Spinal cord (tissue), 9 donors: ENCODE measurements at regions not wholly inside any gene's neighbourhood (a gene's known extent, or its start where the extent isn't known, plus 50 kb on each side); places are given as distances from the start of the nearest gene placed in this dataset.
"Not testable (repeated sequence)": the region's sequence is repeated elsewhere in the genome, so short reads cannot be mapped to it uniquely, and the experiment has no call there.

Experiments used
- DNase-seq, 6 donors: peaks; one replicate each; pipeline versions ENCODE4 v3.0.0 to v3.0.0-alpha.2; 2013 to 2015; ENCODE audit warnings: low spot score in 6 of 6, low read depth in 4 of 6
- H3K27ac ChIP-seq: one replicate; pipeline ENCODE4 v1.5.1; 2013; ENCODE audit warnings: low read depth, low read length, control low read depth
- H3K27me3 ChIP-seq: one replicate; pipeline ENCODE4 v1.6.1; 2013; ENCODE audit warnings: low read length; ENCODE audit not compliant: control insufficient read depth, insufficient read depth
- H3K36me3 ChIP-seq: one replicate; pipeline ENCODE4 v1.6.1; 2013; ENCODE audit warnings: low read length; ENCODE audit not compliant: control insufficient read depth, insufficient read depth
- H3K4me1 ChIP-seq: one replicate; pipeline ENCODE4 v1.6.1; 2013; ENCODE audit warnings: low read length; ENCODE audit not compliant: control insufficient read depth, insufficient read depth
- H3K4me3 ChIP-seq: one replicate; pipeline ENCODE4 v1.5.1; 2013; ENCODE audit warnings: low read depth, low read length, control low read depth
- H3K9me3 ChIP-seq: one replicate; pipeline ENCODE4 v1.6.1; 2013; ENCODE audit warnings: low read length; ENCODE audit not compliant: control insufficient read depth, insufficient read depth
- WGBS: methylation state at CpG from one replicate; pipeline ENCODE4 v1.1.5; 2013; ENCODE audit warnings: missing lambda C conversion rate; ENCODE audit not compliant: insufficient coverage; 5-methylcytosine and 5-hydroxymethylcytosine counted together
- donor health status: healthy.

DNA sequence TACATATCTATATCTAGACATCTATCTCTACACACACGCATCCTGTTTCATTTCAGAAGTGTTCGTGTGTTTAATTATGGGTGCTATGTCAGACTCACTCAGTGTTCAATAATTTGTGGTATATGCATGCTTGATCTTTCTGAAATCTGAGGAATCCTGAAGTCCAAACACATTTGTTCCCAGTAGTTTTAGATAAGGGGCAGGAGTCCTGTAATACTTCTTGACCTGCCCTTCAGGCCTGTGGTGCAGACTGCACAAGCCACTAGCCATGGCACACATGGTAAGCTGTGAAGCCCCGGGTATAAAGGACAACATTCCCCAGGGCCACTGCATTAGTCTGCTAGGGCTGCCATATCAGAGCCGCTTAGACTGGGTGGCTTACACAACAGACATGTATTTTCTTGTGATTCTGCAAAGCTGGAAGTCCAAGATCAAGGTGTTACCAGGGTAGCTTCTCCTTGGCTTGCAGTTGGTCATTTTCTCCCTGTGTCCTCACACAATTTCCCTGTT is 267.2 kb downstream of the RHOU start:
- WGBS, result 92% methylated on average over 2 of the region's 4 CpGs
- no peak overlapping the region for H3K27ac ChIP-seq
- H3K4me3 ChIP-seq, result no peak overlapping the region
- DNase-seq, result no peak
- peaks cover 10% of the 10 kb centered on the region for H3K4me1 ChIP-seq
- H3K36me3 ChIP-seq, result no peaks in the 10 kb centered on the region
- H3K27me3 ChIP-seq, result no peaks in the 10 kb centered on the region
- H3K9me3 ChIP-seq, result no peaks in the 10 kb centered on the region

DNA sequence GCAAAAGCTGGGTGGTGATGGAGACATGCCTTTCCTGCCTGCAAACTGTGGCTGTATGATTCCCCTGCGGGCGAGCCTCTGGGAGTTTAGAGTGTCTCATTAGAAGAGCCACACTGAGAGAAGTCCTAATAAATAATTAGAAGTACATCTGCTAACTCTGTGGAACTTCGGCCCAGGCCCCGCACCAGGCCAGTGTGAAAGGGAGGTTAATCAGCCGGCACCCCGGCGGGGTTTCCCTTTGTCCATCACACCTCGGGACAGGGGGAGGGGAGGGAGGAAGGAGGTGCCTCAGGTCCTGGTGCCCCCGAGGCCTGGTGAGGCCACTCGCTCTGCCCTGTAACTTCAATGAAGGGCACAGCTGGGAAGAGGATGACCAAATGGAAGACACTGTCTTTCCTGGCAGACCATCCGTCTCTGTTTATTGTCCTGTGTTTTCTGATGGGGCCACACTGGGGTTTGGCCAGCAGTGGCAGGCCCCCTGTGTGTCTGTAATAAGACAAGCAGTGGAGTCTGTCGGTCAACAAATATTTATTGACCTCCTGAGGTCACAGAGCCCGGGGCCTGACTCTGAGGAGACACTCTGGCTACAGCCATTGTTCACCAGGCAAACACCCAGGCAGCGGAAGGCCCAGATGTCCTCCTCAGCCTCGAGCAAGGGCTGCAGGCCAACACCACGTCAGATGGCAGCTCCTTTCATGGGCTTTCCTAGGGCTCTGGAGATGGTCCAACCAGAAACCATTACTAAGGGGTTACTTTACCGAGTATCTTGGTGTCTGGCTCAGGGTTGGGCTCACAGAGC is 267.5 kb upstream of the RAB4A start:
- H3K4me3 ChIP-seq, result no peak overlapping the region
- peak in 4 of 6 donors; percentile 33 to 92 (median 62) for DNase-seq
- no peak overlapping the region for H3K27ac ChIP-seq
- H3K27me3 ChIP-seq, result no peaks in the 10 kb centered on the region
- H3K36me3 ChIP-seq, result no peaks in the 10 kb centered on the region
- H3K4me1 ChIP-seq, result peaks cover 10% of the 10 kb centered on the region
- 38% methylated on average over 15 of the region's 17 CpGs for WGBS
- no peaks in the 10 kb centered on the region for H3K9me3 ChIP-seq

GRCh38 chr1:229004066-229004833 is 266.7 kb upstream of the RAB4A start:
- WGBS, result 95% methylated on average over 13 of the region's 14 CpGs
- H3K36me3 ChIP-seq, result no peaks in the 10 kb centered on the region
- no peak for DNase-seq
- H3K9me3 ChIP-seq, result no peaks in the 10 kb centered on the region
- H3K27me3 ChIP-seq, result no peaks in the 10 kb centered on the region
- H3K4me3 ChIP-seq, result no peak overlapping the region
- H3K4me1 ChIP-seq, result peaks cover 10% of the 10 kb centered on the region
- no peak overlapping the region for H3K27ac ChIP-seq

GRCh38 chr1:229005097-229005496 is 265.8 kb upstream of the RAB4A start:
- no peaks in the 10 kb centered on the region for H3K9me3 ChIP-seq
- H3K36me3 ChIP-seq, result no peaks in the 10 kb centered on the region
- WGBS, result 100% methylated on average over 2 of the region's 3 CpGs
- H3K27ac ChIP-seq, result no peak overlapping the region
- H3K4me3 ChIP-seq, result no peak overlapping the region
- H3K4me1 ChIP-seq, result peaks cover 10% of the 10 kb centered on the region
- no peaks in the 10 kb centered on the region for H3K27me3 ChIP-seq
- DNase-seq, result no peak

DNA sequence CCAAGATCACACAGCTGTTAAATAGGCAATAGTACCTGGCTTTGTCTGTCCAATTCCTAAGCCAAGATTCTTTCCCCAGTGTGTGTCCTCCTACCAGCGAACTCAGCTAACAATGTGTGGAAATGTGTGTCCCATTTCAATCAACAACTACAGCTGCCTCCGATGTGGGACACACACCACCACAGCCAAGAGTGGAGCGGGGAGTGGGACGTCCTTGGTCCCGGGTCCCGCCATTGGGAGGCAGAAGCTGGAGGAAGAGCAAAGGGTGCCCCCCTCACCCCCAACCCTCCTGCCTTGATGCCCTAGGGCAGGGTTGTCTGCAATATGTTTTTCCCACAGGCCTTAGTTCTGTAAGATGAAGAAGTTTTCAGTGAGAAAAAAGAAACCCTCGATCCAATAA is 265.4 kb upstream of the RAB4A start:
- Histone ChIP-seq H3K9me3 (no peaks in the 10 kb centered on the region), H3K27ac (no peak overlapping the region), H3K4me1 (peaks cover 10% of the 10 kb centered on the region), H3K36me3 (no peaks in the 10 kb centered on the region), H3K4me3 (no peak overlapping the region), H3K27me3 (no peaks in the 10 kb centered on the region)
- no CpG with 5 or more reads among the region's 7 CpGs for WGBS
- no peak for DNase-seq

DNA sequence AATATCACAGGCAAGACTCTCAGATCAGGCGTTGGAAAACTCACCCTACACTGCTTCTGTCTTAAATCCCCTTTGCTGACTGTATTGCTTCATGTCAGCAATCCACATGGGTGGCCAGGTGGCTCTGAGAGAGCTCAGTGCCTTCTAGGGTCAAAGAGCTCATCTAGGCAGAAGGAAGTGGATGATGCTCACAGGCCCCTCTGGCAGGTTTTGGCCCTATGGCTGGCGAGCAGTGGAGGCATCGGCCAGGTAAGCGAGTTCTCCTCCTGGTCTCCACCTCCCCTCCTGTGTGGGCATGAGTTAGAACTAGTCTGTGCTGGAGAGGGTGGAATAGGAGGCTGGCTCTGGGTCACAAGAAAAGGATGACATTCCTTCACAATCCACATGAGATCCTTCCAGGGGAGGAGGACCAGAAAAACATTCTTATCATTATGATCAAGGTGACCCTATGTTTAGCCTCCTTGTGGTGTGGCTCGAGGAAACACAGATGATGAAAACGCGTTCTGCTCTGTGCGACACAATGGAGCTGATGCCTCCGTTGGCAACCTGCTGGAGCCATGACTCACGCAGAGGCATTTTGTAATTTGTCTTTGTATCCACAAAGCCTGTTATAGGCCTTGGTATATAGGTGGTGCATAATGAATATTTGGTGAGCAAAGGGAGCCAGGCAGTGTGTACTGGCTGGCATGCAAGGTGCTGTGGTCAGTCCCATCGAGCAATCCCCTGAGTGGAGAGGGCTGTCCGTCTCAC is 264.6 kb upstream of the RAB4A start:
- no peak for DNase-seq
- WGBS, result 76% methylated on average over 7 of the region's 12 CpGs
- H3K4me1 ChIP-seq, result peaks cover 10% of the 10 kb centered on the region
- no peak overlapping the region for H3K27ac ChIP-seq
- H3K36me3 ChIP-seq, result no peaks in the 10 kb centered on the region
- H3K4me3 ChIP-seq, result no peak overlapping the region
- H3K9me3 ChIP-seq, result no peaks in the 10 kb centered on the region
- H3K27me3 ChIP-seq, result no peaks in the 10 kb centered on the region

DNA sequence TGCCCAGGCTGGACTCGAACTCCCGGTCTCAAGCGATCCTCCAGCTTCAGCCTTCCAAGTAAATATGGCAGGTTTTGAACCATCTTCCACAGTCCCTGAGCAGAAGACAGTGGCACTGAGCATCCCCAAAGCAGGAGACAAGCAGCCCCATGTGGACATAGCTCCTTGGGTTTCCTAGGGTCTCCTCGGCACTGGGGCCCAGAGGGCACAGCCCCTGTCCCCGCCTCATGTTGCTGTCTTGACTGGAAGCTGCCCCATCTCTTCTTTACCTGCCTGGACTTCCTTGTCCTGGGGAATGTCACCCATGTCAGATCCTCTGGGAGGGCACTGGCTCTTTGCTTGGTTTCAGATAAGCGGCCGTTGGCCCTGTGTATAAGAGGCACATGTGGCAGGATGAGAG is 263.7 kb upstream of the RAB4A start:
- H3K9me3 ChIP-seq, result no peaks in the 10 kb centered on the region
- 100% methylated on average over 7 of the region's 7 CpGs for WGBS
- H3K4me3 ChIP-seq, result no peak overlapping the region
- no peak for DNase-seq
- H3K4me1 ChIP-seq, result peaks cover 10% of the 10 kb centered on the region
- H3K36me3 ChIP-seq, result no peaks in the 10 kb centered on the region
- no peaks in the 10 kb centered on the region for H3K27me3 ChIP-seq
- no peak overlapping the region for H3K27ac ChIP-seq

DNA sequence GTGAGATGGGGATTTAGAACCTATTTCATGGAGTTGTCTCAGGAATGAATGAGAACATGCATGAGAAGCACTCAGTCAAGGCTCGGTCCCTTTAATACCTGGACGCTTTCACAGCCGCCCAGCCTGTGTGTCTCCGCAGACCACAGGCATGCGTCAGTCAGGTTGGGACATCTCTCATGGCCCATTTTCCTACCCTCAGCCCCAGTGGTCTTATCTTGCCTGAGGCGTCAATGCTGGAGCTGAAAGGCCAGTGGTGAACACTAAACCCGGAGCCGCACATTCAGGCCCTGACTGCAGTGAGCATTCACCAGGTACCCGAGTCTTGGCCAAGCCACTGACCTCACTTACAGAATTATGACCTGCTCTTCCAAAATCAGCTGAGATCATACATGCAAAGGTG is 263.2 kb upstream of the RAB4A start:
- Histone ChIP-seq H3K27me3 (no peaks in the 10 kb centered on the region), H3K4me3 (no peak overlapping the region), H3K9me3 (no peaks in the 10 kb centered on the region), H3K4me1 (peaks cover 10% of the 10 kb centered on the region), H3K36me3 (no peaks in the 10 kb centered on the region), H3K27ac (no peak overlapping the region)
- DNase-seq, result no peak
- WGBS, result 97% methylated on average over 8 of the region's 9 CpGs

DNA sequence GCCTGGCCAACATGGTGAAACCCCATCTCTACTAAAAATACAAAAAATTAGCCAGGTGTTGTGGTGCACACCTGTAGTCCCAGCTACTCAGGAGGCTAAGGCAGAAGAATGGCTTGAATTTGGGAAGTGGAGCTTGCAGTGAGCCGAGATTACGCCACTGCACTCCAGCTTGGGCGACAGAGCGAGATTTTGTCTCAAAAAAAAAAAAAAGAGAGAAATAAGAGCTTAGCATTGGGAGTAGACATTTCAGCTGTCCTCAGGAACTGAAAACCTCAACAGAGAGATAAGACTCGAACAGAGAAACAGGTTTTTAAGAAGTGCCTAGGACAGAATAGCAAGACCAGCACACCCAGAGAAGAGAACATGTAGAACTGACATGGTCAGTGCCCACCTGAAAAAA is 262.6 kb upstream of the RAB4A start:
- not testable (repeated sequence) for H3K36me3 ChIP-seq, DNase-seq, H3K27me3 ChIP-seq, H3K4me3 ChIP-seq, H3K27ac ChIP-seq, H3K4me1 ChIP-seq, H3K9me3 ChIP-seq
- WGBS, result 94% methylated on average over 4 of the region's 5 CpGs
